ENCODE measurements at regions not wholly inside any gene's neighbourhood (a gene's known extent, or its start where the extent isn't known, plus 50 kb on each side); places are given as distances from the start of the nearest gene placed in this dataset.

DNA sequence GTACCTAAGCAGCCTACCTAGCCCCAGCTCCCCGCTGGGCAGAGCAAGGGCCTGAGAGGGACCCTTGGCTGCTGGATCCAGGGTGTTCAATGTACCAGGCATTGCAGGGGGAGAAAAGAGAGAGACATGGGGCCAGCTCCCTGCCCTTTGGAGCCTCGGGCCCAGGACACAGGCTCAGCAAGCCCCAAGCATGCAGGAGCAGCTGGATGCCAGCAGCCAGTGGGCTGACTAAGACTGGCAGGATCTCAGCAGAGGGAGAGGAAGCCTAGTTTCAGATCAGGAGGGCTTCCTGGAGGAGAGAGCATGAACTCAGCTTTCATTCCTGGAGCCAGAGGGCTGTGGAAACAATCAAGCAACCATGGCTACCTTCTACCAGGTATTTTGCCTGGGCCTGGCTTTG, 82.0 kb upstream of the NKD1 start:
- Histone ChIP-seq H3K4me1 (no peaks in the 10 kb centered on the region), H3K4me3 (no peak overlapping the region), H3K9me3 (peaks cover 2% of the 10 kb centered on the region), H3K27me3 (ENCODE audit: insufficient read depth in 3 of 3, low read length in 2 of 3) (peaks cover 0 to 46% (median 6%) of the 10 kb centered on the region in 3 donors), H3K27ac (no peak overlapping the region), H3K36me3 (ENCODE audit: insufficient read depth in 1 of 2, low read depth in 1 of 2) (no peaks in the 10 kb centered on the region)
- DNase-seq: no peak
- no peak for ATAC-seq
- TF ChIP-seq, protein P1, sequence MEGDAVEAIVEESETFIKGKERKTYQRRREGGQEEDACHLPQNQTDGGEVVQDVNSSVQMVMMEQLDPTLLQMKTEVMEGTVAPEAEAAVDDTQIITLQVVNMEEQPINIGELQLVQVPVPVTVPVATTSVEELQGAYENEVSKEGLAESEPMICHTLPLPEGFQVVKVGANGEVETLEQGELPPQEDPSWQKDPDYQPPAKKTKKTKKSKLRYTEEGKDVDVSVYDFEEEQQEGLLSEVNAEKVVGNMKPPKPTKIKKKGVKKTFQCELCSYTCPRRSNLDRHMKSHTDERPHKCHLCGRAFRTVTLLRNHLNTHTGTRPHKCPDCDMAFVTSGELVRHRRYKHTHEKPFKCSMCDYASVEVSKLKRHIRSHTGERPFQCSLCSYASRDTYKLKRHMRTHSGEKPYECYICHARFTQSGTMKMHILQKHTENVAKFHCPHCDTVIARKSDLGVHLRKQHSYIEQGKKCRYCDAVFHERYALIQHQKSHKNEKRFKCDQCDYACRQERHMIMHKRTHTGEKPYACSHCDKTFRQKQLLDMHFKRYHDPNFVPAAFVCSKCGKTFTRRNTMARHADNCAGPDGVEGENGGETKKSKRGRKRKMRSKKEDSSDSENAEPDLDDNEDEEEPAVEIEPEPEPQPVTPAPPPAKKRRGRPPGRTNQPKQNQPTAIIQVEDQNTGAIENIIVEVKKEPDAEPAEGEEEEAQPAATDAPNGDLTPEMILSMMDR (IDR thresholded peaks at IDR 0.05): no peak
- 73 to 96% (median 82%) methylated on average over 2 of the region's 2 CpGs for WGBS, 3 donors
- intact Hi-C loops (cut with DNase I): no loop called here

DNA sequence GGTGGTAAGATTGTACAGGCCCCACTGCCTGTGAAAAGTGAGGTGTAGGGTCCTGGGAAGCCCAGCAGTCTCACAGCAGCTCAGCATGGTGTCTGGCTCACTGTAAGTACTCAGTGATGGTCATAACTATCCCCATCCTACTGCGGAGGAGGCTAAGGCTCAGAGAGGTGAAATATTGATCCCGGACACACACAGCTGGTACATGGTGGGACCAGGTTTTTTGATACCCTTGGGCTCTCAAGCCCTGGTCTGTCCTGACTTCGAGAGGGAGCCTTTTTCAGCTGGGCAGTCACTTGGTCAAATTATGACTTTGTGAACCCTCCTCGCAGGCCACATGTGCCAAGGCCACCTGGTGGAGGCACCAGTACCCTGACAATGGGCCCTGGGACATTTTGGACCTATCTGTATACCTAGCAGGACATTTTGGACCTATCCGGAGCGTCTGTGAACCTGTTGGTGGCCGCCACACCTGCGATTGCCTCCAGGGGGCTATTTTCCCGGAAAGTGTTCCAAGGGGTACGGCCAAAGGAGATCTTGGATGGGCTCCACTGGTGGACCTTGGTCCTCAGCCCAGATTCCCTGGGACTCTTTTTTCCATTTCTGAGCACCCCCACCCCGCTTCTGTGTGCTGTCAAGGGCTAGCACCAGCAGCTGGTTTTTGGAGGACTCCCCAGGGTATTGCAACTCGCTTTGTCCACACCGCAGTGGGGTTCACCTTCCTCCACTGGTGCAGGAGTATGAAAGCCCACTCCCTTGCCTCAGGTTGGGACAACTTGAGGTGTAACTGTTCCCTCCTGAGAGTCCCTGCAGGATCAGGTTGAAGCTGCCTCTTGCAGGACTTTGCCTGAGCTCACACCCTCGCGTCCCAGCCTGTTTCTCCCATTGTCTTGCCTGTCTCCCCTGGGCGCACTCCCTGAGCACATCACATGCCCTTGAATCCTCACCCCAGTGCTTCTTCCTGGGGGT, 83.6 kb upstream of the NKD1 start:
- H3K4me1 ChIP-seq: no peaks in the 10 kb centered on the region
- DNase-seq (no peak), ATAC-seq (no peak)
- WGBS, 3 donors: 81 to 82% (median 82%) methylated on average over 16 of the region's 16 CpGs
- TF ChIP-seq, protein P1 (IDR thresholded peaks at IDR 0.05): no peak
- peaks cover 0 to 40% (median 10%) of the 10 kb centered on the region in 3 donors for H3K27me3 ChIP-seq (ENCODE audit: insufficient read depth in 3 of 3, low read length in 2 of 3)
- H3K9me3 ChIP-seq: no peaks in the 10 kb centered on the region
- intact Hi-C loops (cut with DNase I): no loop called here
- no peak overlapping the region for H3K27ac ChIP-seq
- no peak overlapping the region for H3K4me3 ChIP-seq
- no peaks in the 10 kb centered on the region for H3K36me3 ChIP-seq (ENCODE audit: insufficient read depth in 1 of 2, low read depth in 1 of 2)

DNA sequence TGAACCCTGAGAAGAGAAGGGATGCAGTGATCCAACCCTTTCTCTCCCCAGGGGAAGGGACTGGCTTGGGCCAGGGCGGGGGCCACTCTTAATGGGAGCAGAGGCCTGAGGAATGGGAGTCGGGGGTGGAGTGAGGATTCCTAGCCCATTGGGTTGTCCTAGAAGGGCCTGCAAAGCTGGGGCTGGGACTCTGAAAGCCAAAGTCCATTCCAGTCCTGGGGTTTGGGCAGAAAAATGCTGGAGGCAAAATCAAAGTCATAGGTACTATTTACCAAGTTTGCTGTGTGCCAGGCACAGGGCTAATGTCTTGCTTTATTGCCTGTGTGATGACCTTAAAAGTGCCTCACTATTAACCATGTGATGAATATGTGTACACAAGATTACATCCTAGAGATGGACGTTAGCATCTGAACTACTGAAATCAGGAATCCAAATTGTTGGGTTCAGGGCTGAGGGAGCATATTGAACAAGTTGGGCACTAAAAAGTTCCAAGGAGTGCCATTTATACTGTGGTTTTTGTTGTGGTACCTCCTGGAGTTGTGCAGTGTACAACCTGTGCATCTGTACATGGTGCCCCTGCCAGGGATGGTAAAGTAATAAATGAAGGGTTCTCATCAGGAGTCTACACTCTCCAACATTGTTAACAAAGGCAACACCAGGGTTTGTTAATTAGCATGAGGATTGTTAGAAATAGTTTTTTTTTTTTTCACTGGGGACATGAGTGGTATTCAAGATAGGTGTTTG, 84.4 kb upstream of the NKD1 start:
- 67 to 77% (median 71%) methylated on average over 3 of the region's 3 CpGs for WGBS, 3 donors
- no peaks in the 10 kb centered on the region for H3K4me1 ChIP-seq
- no peaks in the 10 kb centered on the region for H3K9me3 ChIP-seq
- no peak for DNase-seq
- no peak for ATAC-seq
- intact Hi-C loops (cut with DNase I): no loop called here
- H3K27ac ChIP-seq: no peak overlapping the region
- TF ChIP-seq, protein P1 (IDR thresholded peaks at IDR 0.05): no peak
- no peak overlapping the region for H3K4me3 ChIP-seq
- H3K36me3 ChIP-seq (ENCODE audit: insufficient read depth in 1 of 2, low read depth in 1 of 2): no peaks in the 10 kb centered on the region
- H3K27me3 ChIP-seq (ENCODE audit: insufficient read depth in 3 of 3, low read length in 2 of 3): peaks cover 0 to 33% (median 10%) of the 10 kb centered on the region in 3 donors

DNA sequence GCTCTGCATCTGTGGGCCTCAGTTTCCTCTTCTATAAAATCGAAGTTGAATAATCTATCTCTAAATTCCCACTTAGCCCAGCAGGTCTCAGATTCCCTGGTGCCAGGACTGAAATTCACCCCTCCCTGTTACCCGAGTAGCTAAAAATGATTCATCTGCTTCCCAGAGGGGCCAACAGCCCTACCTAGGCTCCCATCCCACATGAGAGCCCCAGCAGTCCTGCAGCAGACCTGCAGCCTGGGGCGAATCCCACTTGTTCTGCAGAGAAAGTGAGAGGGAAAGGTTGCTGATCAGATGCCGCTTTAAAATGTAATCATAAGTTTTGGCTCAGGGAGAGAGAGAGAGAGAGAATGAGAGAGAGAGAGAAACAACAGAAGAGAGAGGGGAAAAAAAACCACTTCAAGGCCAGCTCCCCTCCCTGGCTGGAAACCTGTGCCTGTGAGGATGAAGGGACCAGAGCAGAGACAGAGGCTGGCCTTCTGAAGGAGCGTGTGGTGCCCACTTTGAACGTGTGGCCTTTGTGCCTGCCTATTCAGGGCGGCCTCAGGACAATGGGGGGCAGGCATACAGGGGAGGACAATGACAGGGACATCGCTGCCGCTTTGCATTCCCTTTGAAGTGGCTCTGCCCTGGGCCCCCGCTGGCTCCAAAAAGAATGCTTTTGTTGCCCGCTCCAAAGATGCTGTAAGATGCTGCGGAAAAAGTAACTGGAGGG, 85.2 kb upstream of the NKD1 start:
- intact Hi-C loops (cut with DNase I): no loop called here
- TF ChIP-seq, protein P1 (IDR thresholded peaks at IDR 0.05): no peak

More for the DNA sequence above, 85.2 kb upstream of the NKD1 start:
- Histone ChIP-seq H3K36me3 (ENCODE audit: insufficient read depth in 1 of 2, low read depth in 1 of 2) (no peaks in the 10 kb centered on the region), H3K4me1 (no peaks in the 10 kb centered on the region), H3K27me3 (ENCODE audit: insufficient read depth in 3 of 3, low read length in 2 of 3) (peaks cover 0 to 32% (median 10%) of the 10 kb centered on the region in 3 donors), H3K9me3 (no peaks in the 10 kb centered on the region), H3K4me3 (no peak overlapping the region), H3K27ac (no peak overlapping the region)
- no peak for DNase-seq
- WGBS, 3 donors: 66 to 74% (median 69%) methylated on average over 12 of the region's 12 CpGs
- no peak for ATAC-seq

Measured in psoas muscle (tissue), 7 donors.